Mucosa of gallbladder (tissue), 1 donor: ENCODE measurements at regions not wholly inside any gene's neighbourhood (a gene's known extent, or its start where the extent isn't known, plus 50 kb on each side); places are given as distances from the start of the nearest gene placed in this dataset.
"Not testable (repeated sequence)": the region's sequence is repeated elsewhere in the genome, so short reads cannot be mapped to it uniquely, and the experiment has no call there.

Experiments used
- DNase-seq: peaks from one replicate; pipeline ENCODE4 v3.0.0-alpha.2; 2020; ENCODE audit warnings: low spot score
- donor health status: DM: no; HTN: no; CAD: no.

- DNase-seq: no peak
Measured at GRCh38 chr6:20341096-20341495, 60.6 kb upstream of the E2F3 start.

GRCh38 chr6:20341564-20341963 is 60.1 kb upstream of the E2F3 start:
- no peak for DNase-seq

GRCh38 chr6:20346948-20347347 is 54.7 kb upstream of the E2F3 start:
- not testable (repeated sequence) for DNase-seq

- no peak for DNase-seq
Measured at GRCh38 chr6:20348041-20348440, 53.6 kb upstream of the E2F3 start.

GRCh38 chr6:20349225-20349624 is 52.5 kb upstream of the E2F3 start:
- peak; percentile 45 for DNase-seq

GRCh38 chr6:20350215-20350614 is 51.5 kb upstream of the E2F3 start:
- DNase-seq: no peak

GRCh38 chr6:20351534-20351933 is 50.1 kb upstream of the E2F3 start:
- no peak for DNase-seq
